PFSK-1 (cell line): ENCODE measurements at regions not wholly inside any gene's neighbourhood (a gene's known extent, or its start where the extent isn't known, plus 50 kb on each side); places are given as distances from the start of the nearest gene placed in this dataset.

Experiments
- POLR2AphosphoS5 ChIP-seq: IDR thresholded peaks from 2 replicates; pipeline ENCODE4 v1.6.1; 2012; ENCODE audit warnings: low read depth, mild to moderate bottlenecking, control low read depth, low read length, moderate library complexity
- SIN3A ChIP-seq: IDR thresholded peaks from 2 replicates; pipeline ENCODE4 v1.6.1; 2012; ENCODE audit warnings: mild to moderate bottlenecking, low read length, moderate library complexity, borderline replicate concordance; ENCODE audit not compliant: insufficient read depth

DNA sequence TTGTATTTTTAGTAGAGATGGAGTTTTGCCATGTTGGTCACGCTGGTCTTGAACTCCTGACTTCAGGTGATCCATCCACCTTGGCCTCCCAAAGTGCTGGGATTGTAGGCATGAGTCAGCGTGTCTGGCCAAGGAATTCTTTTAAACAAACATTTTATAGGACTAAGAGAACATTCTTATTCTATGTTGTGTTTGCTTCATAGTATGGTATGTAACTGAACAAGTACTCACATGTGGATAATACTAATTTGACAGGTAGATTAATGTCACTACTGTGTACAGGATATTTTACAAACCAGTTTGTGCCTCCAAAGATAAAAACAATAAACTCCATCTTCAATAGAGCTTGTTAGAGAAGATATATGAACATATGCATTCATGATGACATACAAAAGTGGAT, 1353.4 kb downstream of the PCDH7 start:
- no peak for TF ChIP-seq SIN3A
- no peak for TF ChIP-seq POLR2AphosphoS5
